GM10266 (cell line): ENCODE measurements at regions not wholly inside any gene's neighbourhood (a gene's known extent, or its start where the extent isn't known, plus 50 kb on each side); places are given as distances from the start of the nearest gene placed in this dataset.

Source experiments
- DNase-seq: peaks from one replicate; pipeline ENCODE4 v3.0.0; 2012; ENCODE audit errors: extremely low spot score
- CTCF ChIP-seq: IDR thresholded peaks from 2 replicates; pipeline ENCODE4 v1.5.1; 2012; ENCODE audit warnings: mild to moderate bottlenecking, low read depth; ENCODE audit not compliant: control insufficient read depth, insufficient read depth; ENCODE audit errors: missing control alignments

DNA sequence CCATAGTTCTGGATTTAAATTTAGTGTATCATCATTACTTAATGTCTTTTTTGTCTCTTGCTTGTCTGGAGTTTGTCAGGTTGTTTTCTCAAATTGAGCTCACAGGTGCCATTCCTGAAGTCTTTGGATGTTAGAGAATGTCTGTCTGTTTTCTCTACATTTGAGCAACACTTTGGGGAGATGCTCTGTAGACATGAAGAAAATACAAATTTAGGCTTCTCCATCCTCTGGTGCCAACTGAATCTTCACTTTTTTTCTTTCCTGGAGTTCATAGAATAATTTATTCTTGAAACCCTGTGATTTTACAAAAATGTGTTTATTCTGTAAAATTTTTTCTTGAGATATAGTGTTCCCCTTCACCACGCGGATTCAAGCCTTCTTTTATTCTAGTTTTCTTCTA lies 256.4 kb upstream of the HDAC4 start:
- TF ChIP-seq CTCF: no peak
- DNase-seq: no peak

- no peak for TF ChIP-seq CTCF
- no peak for DNase-seq
Observed at GRCh38 chr2:239654266-239654665, 253.4 kb upstream of the HDAC4 start.

- no peak for TF ChIP-seq CTCF
- DNase-seq: no peak
Observed at GRCh38 chr2:239651859-239652258, 251.0 kb upstream of the HDAC4 start.

DNA sequence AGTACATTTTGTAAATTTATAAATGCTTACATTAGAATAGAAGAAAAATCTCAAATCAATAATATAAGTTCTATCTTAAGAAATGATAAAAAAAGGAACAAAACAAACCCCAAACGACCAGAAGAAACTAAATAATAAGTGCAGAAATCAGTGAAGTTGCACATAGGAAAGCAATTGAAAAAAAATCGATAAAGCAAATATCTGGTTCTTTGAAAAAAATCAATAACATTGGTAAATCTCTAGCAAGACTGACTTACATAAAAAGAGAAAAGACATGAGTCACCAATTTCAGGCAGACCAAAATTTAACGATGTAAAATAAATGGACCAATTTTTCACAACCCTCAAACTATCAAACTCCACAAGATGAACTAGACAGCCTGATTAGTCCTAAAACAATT lies 249.9 kb upstream of the HDAC4 start:
- no peak for TF ChIP-seq CTCF
- no peak for DNase-seq

GRCh38 chr2:239649309-239649708 lies 248.5 kb upstream of the HDAC4 start:
- TF ChIP-seq CTCF: no peak
- no peak for DNase-seq

DNA sequence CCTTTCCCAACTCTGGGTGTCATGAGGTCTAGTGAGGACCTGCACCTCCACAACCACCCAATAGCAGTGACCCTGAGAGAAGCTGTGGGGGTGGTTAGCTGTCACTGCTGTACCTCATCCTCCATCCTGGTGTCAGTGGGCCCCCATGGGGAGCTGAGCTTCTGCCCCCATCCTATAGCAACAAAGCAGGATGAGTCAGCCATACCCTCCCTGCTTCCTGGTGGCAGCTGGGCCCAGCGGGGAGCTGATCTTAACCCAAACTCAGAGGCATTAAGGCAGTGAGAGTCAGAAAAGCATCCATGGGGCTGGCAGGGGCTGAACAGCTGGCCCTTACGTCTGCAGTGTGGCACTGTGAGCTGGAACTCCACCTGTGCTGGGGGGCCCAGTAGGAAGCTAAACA lies 247.8 kb upstream of the HDAC4 start:
- DNase-seq: no peak
- TF ChIP-seq CTCF: no peak

GRCh38 chr2:239647052-239647819 lies 246.4 kb upstream of the HDAC4 start:
- TF ChIP-seq CTCF: no peak
- no peak for DNase-seq
